ENCODE measurements at regions not wholly inside any gene's neighbourhood (a gene's known extent, or its start where the extent isn't known, plus 50 kb on each side); places are given as distances from the start of the nearest gene placed in this dataset.

DNA sequence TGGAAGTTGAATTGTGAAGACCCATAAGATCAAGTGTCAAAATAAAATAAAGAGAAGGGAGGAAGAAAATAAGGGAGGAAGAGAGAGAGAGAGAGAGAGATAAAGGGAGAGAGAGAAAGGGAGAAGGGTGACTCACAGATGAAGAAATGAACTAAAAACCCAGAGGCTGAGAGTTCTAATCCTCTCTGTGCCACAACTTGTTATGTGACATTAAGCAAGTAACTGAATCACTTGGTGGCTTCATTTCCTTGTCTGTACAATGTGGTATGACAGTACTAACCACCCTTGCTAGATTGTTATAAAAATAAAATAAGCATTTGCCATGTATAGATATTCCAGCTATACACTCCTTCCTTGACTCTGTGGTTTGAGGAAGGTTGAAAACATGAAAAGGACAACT, 189.0 kb upstream of the FRMD6 start:
- TF ChIP-seq CTCF (IDR thresholded peaks at IDR 0.05; ENCODE audit: low read depth, low read length, poor library complexity, severe bottlenecking): no peak
- TF ChIP-seq EZH2phosphoT487 (IDR thresholded peaks at IDR 0.05; ENCODE audit: borderline replicate concordance, low read length): no peak

Measured in DOHH2 (cell line).